Colon (tissue), 2 donors: ENCODE measurements at regions not wholly inside any gene's neighbourhood (a gene's known extent, or its start where the extent isn't known, plus 50 kb on each side); places are given as distances from the start of the nearest gene placed in this dataset.

Source experiments
- FAIRE-seq: peaks from 2 replicates; lab custom pipeline; 2012; peaks lifted over from hg19 to GRCh38; lab: Jason Lieb, UNC
- donor health status: control.
- donor health status: control.

DNA sequence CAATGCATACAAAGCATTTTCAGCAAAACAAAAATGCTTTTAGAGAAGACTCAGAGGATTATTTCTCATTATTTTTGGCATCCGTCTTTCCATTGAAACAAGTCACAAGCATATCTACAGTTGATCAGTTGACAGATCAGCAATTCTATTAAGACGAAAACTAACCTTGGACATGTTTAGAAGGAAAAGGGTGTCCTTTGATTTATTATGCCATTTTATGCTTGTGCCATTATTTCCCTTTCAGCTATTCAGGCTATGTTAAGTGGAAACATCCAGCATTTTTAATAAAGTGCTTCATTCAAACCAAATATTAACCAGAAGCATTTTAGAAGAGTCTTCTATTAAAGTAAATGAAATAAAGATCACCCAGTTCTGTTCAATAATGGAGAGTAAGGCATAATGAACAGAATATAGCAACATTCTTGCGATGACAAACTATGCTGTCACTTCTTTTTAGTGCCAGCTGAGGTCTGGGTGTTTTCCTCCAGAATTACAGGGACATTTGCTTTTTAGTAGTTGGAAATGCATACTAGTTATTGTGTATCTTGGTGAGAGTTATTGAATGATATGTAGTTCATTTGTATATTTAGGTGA lies 481.4 kb downstream of the PLA2G4A start:
- no peak for FAIRE-seq

DNA sequence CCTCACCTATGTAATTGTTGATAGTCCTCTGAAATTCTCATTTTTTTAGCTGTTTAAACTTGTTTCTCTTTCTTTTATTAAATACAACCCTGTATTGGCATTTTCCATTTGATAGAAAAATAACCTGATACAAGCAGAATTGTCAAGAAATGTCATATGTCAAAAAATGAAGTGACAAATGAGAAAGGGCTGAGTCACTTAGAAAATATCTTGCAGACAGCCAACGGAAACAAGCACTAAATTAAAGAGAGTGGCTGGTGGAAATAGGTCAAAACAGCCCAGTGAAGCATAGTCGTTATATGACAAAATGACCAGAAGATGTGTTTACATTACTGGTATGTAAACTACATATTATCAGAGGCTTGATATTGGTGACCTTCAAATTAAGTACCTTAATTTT lies 484.4 kb downstream of the PLA2G4A start:
- no peak for FAIRE-seq

DNA sequence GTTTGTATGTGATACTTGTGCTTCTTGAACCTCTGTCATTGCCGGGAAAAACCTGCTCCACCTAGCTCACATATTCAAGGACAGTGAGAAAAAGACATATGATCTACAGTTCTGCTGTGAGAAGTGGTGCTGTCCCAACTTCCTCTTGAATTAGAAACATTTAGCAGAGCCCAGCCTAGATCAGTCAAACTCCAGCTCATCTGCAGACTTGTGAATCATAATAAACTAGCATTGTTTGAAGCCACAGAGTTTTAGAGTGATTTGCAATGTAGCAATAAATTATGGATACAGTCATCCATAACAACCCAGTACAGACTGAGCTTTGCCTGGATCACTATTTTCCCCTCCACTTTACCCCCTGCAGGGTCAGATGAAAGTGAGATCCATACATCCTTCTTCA lies 497.8 kb downstream of the PLA2G4A start:
- FAIRE-seq, result no peak

DNA sequence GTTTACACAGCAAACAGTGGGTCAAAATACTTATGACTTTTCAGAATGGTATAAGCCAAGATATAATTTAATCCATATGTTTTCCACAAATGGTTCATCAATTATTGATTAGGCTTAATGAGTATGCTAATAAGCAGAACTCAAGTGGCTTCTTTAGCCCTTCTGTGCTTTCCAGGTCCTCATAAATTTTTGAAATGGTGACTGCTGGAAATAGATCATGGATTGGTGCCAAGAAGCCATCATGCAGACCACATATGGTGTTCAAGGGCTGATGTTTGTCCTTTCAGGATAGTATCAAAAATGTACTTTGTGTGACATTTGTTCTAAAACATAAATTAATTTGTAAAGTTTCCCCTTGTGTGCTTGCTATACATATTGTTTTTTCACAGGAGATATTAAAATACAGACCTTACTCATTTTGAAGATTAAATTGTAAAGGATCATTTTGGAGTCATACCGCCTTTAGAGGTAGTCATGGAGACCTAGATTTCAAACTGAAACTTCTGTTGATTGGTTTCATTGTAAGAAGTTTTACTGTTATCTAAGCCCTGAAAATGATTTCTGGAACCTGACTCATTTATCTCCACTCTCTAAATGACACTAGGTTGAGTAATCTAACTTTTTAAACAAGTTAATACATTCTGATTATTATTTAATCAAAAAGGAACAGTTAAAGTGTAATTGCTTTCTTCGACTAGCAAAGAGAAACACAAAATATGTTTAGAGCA lies 507.9 kb downstream of the PLA2G4A start:
- no peak for FAIRE-seq

DNA sequence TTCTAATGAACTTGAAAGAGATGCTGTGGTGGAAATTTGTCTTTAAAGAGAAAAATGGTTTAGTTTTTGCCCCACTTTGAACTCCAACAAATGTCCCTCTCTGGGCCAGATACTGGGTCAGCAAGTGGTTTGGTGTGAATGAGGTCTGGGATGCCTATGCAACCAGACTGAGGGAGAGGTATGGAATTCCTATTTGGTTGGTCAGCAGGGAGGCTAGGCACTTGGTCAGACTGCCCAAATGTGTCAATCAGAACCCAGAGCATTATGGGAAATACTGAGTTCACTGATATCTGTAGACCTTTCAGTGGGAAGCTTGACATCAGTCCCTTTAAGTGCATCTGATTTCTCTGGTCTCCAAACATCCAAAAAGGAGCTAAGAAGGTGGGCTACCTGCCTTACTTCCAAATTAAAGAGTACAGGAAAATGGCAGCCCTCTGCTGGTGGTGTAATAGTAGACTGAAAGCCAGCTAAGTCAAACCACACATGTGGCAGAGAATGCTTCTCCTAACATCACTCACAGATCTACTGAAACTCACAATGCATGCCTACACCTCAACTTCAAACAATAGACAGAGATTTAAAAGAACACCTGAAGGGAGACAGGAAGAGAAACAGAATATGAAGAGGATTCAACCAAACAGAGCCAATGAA lies 510.1 kb downstream of the PLA2G4A start:
- FAIRE-seq, result no peak

DNA sequence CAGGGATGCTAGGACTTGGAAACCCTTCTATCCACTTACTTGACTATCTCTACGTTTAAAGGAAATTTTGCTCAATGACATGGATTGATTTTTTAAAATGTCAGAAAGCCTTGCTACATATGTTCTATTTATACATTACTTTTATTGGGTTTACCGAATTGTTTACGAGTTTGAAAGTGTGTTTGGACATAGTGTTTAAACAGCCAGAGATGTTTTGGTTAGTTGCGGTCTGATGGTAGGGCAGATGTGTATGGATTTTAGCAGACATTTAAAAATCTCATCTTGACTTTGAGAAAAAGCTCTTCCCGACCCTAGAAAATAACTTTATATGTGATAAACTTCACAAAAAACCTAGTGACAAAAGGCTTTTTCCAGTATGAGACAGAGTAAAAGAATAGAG lies 513.7 kb downstream of the PLA2G4A start:
- no peak for FAIRE-seq

DNA sequence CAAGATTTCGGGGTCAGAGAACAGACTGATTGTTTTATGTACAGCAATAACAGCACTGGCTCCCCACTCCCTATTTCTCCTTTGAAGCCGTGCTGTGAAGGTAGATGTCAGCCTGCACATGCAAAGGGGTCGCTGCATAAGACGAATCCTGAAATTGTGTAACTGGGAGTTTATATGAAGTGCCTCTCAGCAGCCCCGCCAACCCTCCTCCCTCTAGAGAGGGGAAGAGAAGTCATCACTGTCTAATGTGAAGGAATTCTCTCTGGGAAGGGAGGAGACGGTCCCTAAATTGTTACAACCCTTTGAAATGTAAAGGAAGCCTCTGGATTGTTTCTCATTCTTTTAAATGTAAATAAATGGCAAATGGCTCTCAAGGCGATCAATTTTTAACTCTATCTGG lies 545.3 kb downstream of the PLA2G4A start:
- no peak for FAIRE-seq

DNA sequence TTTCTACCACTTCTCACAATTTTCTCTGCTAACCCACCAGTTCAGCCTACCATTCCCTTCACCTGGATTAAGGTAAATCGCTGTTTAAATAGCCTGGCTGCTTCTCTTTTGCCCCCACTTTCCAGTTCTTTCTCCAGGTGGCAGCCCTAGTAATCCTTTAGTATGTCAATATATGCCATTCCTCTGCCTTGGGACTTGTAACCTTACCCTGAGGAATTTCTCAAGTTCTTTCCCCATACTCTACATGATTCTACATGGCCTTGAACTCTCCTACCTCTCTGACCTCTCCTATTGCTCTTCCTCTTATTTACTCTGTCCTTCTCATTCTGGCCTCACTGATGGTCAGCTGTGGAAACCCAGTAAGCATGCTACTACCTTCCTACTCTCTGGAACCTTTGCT lies 546.0 kb downstream of the PLA2G4A start:
- no peak for FAIRE-seq

DNA sequence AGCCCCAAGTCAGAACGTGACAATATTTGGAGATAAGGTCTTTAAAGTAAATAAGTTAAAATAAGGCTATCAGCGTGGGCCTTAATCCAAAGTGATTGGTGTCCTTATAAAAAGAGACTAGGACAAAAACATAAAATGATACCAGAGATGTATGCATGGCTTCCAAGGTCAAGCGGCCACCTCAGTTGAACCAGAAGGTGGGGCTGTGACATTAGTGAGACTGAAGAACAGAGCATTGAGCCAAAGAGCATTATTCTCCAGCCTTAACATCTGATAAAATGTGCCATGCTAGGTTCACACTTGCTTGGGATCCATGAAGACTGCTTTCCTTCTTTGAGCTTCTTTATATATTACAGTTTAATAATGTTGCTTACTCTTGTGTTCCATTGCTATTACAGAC lies 554.6 kb downstream of the PLA2G4A start:
- no peak for FAIRE-seq

DNA sequence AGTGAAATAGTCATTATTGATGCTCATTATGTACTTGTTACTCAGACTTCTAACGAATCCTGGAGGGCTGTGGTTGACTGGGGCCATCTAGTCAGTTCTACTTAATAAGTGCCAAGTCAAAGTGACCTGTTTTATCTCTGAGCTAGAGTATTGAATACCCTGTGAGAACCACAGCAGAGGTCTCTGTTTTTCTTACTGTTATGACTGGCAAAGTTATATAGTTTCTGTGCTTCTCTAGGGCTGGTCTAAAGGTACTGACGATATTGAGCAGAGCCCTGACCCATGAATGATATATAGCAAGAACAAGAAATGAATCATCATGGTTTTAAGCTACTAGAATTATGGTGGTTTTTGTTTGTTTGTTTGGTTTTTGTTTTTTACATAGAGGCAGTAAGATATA lies 555.8 kb downstream of the PLA2G4A start:
- no peak for FAIRE-seq

DNA sequence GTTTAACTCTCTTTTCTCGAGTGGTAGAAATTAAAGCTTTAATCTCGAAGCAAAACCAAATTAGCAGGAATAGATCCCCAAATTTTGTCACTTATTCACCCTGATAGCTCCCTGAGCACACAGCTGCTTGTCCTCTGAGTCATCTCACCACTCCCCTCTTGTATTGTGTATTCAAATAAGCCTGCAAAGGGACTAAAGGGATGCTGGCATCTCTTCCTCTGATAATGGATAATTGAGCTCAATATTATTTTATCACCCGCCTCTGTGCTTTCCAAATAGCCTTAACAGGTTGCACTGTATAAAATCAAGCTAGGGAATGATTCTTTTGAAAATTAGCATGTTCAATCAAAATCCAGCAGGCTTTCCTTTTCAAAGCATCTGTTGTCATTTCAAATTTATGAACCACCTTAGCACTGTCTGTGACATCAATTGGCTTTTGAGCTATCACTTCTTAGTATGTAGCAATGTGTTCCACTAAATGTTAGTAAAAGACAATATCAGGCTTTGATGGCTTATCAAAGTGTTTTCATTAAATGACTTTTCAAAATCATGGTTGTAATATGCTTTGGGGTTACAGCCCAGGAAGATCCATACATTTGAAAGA lies 561.6 kb downstream of the PLA2G4A start:
- no peak for FAIRE-seq

DNA sequence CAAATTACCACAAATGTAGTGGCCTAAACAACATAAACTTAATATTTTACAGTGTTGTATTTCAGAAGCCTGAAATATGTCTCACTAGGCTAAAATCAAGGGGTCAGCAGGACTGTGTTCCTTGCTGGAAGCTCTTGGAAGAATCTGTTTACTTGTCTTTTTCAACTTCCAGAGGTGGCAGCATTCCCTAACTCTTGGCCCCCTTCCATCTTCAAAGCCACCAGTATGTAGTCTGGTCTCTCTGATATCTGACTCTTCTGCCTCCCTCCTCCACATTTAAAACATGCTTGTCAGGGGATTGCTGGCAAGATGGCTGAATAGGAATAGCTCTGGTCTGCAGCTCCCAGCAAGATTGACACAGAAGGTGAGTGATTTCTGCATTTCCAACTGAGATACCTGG lies 567.5 kb downstream of the PLA2G4A start:
- FAIRE-seq, result no peak

DNA sequence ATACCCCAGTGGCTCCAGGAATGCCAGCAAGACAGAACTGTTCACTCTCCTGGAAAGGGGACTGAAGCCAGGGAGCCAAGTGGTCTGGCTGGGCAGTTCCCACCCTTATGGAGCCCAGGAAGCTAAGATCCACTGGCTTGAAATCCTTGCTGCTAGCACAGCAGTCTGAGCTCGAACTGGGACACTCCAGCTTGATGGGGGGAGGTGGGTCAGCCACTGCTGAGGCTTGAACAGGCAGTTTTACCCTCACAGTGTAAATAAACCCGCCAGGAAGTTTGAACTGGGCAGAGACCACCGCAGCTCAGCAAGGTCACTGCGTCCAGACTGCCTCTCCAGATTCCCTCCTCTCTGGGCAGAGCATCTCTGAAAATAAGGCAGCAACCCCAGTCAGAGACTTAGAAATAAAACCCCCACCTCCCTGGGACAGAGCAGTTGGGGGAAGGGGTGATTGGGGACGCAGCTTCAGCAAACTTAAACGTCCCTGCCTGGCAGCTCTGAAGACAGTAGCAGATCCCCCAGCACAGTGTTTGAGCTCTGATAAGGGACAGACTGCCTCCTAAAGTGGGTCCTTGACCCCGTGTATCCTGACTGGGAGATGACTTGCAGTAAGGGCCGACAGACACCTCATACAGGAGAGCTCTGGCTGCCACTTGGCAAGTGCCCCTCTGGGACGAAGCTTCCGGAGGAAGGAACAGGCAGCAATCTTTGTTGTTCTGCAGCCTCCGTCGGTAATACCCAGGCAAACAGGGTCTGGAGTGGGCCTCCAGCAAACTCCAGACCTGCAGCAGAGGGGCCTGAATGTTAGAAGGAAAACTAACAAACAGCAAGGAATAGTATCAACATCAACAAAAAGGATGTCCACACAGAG lies 568.4 kb downstream of the PLA2G4A start:
- no peak for FAIRE-seq

DNA sequence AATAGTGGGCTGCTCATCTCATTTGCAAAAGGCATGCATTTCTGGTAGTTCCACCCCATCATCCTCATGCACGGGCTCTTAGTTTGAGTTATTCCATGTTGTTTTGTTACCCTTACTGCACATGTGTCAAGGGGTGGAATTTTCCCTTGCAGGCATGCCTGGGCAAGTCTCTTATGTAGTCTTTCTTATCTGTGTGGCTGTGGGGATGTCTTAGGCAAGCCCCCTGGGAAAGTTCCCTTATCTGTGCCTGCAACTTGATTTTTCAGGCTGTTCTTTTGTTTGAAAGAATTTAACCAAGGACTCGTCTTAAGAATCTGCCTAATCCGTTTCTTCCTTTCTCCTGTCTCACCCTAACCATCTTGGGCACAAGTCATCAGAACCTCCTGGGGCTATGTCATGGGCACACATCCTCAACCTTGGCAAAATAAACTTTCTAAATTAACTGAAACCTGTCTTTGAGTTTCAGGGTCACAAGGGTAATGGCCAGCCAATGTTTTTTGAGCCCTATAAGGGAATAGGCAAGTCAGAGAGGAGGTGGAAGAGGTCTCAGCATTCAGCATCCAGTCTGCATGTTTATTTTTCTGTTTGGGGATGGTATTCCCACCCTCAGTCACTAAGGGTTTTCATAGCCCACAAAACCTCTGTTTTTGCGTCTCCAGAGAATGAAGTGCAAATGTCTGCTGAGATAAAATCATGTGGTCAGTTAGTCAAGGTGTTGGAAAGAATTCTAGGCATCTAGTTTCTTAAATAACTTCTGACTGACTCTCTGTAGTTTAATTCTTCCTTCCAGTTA lies 579.7 kb downstream of the PLA2G4A start:
- FAIRE-seq, result no peak

DNA sequence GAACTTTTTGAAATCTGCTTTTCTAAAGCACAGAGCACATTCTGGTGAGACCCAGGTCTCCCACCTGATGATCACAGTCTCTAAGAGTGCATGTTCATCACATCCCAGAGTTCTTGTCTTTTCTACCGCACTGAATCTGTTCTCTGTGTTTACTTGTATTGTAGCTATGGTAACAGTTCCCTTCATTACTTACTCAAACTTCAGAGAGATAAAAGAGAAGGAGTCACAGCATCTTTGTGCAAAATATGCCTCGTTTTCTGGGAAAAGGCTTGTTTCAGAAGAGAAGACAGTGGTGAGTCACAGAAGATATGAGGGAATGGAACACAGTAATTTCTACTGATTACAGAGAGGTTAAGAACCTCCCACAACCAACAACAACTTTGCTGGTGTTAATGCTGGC lies 580.6 kb downstream of the PLA2G4A start:
- FAIRE-seq, result no peak

DNA sequence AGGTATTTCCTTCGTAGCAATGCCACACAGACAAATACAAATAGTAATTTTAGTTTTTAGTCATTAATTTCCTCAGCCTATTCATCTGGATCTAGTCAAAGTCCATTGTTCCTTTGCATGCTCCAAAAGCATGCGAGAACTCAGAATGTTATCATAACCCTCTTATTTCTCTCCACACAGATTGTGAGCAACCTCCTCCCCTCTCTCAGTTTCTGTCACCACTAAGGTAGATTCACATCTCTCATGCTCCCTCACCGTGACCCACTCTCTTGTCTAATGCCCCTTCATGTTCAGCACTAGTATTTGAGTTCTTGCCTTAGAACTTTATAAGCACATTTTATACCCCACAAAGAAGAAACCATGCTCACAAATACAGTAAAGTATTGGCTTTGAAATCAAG lies 582.4 kb downstream of the PLA2G4A start:
- FAIRE-seq, result no peak

DNA sequence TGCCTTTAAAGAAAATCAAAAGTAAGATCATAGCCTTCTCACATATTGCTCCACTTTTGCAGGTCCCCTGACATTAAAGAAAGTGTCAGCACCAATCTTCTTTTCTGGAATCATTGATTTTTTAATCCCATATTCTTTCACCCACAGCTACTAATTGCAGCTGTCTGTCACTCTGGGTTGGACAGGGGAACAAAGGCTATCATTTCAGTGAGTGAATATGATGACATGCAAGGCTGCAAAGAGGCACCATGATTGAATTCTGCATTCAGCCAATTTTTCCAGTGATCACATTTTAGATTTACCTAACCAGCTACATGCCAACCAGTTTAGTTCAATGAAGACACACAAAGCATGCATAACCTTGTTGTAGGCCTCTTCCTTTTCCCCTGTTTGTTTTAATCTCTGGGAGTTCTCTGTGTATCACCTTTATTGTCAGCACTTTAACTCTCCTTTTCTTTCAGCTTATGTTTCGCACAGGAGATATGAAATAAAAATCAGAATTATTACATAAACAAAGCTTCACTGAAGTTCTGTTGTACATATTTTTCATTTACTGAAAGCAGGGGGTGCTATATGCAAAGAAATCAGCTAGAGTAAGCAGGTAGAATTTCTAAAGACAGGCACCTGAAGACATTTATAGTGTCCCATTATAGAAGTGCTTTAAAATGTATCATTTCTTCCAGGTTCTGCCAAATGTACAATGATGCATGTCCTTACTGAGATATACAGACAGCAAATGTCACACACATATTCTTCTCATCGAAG lies 584.8 kb downstream of the PLA2G4A start:
- FAIRE-seq, result no peak

DNA sequence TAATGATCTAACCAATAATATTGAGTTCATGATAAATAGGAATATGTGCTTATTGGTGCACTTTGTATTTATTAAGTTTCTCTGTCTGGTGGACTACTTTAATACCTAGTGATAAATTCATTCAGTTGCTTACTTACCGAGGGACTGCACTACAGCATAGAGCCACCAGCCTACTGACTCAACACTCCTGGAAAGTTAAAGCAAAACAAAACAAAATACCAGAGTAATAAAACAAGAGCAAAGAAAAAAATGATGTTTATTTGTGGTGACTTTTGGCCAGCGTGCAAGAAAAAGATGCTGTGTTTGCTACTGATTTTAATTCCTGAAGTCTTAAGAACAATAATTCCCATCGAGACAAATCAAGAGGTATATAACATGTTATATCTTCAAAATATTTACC lies 586.3 kb downstream of the PLA2G4A start:
- FAIRE-seq, result no peak

DNA sequence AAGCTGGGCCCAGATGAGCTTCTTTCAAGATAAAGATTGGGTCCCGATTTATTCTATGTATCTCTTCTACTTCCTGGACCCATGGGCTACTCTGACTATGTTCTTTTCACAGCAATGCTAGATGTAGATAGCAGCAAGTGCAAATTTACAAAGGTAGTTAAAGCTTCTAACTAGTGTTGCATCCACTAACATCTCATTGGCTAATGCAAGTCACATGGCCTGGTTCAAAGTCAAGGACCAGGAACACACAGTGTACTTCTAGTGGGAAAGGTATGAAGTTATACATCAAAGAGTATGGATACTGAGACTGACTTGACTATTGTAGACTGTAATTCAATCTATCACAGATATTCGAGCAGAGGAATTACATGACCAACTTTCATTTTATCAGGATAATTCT lies 588.8 kb downstream of the PLA2G4A start:
- no peak for FAIRE-seq

DNA sequence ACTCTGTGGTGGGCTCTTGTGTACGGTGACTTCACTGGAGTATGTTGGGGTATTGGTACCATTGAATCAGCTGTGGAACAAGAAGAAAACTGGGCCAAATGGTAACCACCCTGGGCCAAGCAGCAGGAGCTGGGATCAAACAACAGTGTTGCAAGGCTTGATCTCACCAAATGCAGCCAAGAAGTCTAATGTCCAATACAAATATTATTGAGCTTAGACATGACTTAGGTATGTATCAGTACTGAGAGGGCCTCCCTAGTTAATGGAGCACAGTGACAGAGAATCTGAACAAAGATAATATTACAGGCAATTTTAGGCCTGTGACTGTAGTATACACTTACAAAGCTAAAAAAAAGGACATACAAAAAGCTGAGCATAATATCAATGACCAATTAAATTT lies 604.8 kb downstream of the PLA2G4A start:
- FAIRE-seq, result no peak

DNA sequence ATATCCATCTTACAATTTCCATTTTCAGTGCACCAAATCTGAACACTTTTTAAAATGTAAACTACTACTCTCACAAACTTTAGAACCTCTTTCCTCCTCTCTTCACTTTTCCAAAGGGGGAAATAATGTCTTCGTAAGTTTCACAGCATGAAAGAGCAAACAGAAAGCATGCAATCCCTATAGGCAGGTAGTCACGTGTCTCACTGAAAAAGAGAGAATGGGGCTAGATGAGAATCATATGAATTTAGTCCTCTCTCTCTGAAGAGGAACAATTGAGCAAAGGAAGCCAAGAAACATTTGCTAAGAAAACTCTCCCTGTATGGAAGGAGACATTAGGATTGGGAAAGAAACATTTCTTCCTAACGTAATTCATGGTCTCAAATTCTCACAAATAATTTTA lies 613.9 kb downstream of the PLA2G4A start:
- no peak for FAIRE-seq
